ENCODE measurements at regions not wholly inside any gene's neighbourhood (a gene's known extent, or its start where the extent isn't known, plus 50 kb on each side); places are given as distances from the start of the nearest gene placed in this dataset.

DNA sequence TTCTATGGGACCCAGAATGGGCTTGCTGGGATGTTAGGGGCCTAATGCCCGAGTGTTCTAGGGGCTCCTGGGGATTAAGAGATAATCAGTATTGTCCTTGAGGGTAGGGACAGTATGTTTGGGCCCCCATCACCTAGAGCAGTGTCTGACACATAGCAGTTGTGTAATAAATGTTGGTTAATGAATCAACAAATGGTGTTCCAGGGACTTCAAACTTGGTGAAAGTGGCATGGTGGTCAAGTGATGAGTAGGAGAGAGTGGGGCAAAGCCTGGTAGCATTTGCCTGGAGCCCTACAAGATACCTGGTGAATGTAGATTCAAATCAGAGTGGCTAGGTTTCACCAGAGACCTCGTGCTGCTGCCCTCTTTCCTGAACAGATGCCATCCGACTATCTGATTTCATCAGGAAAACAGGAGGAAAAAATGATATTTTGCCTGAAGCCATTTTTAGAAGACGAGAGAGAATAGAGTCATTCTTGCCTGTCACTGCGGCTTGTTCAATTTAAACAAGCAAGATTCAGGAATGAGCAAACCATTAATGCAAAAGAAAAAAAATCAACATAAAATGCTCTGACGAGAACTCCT, 117.3 kb downstream of the RPL22L1 start:
- DNase-seq (ENCODE audit: low spot score): no peak

DNA sequence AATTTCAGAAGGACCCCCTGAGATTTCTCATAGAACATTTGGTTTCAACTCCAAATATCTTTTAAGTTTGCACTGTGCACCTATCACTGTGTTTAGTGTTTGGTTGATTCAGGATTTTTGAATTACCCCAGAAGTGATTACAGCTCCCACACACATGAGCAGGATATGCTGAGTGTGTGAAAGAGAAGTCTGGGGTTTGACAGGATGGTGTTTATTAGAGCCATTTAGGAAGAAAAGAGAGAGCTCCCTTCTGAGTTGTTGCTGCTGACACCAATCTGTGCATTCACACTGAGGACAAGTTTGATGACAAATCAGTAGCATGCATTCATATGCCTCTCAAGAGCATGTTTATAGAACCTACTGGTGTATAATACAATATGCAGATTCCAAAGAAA, 118.1 kb downstream of the RPL22L1 start:
- DNase-seq (ENCODE audit: low spot score): no peak

DNA sequence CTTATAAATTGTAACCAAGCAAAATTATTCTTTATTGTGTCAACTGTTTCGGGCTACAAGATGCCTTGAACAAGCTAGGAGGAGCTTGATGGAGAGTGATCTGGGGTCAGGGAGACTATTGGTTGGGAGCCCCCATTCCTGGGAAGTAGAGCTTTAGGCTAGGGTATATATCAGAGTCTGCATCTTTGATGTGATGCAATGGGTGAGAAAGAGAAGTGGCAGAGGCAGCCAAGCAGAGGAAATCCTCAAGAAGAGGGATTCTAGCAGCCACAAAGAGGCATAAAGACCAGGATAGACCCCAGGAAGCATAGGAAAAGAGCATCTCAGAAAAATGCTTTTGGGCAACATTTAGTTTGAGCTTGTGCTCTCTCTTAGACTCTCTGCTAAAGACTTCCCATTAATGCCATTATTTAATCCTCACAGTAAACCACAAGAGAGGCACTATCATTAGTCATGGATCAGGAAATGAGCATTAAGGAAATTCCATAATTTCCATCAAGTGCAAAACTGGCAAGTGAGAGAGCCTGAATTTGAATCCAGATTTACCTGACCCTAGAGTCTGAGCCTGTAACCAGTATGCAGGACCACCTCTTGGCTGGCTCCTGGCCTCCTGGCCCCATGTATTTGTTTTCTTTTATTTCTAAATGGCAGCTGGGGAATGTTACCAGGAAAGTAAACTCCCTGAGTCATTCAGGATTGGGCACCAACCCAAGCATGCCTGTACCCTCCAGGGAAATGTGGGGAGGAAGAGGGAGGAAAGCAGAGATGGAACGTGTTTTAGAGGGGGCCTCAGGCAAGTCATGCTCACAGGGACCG, 118.7 kb downstream of the RPL22L1 start:
- peak; percentile 91 for DNase-seq (ENCODE audit: low spot score)

DNA sequence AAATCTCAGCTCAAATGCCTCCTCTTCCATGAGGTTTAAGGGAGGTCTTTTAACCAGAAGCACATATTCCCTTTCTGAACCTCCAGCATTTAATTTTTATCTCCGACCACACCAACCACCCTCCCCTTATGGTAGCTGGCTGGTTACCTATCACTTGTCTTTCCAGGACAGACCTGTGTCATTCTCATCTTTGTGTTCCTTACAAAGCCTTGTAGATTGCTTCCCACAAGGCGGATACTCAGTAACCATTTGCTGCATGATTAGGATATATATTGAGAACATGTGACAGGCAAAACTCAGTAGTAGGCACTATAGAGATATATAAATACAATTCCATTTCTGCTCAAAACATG, 119.5 kb downstream of the RPL22L1 start:
- DNase-seq (ENCODE audit: low spot score): no peak

DNA sequence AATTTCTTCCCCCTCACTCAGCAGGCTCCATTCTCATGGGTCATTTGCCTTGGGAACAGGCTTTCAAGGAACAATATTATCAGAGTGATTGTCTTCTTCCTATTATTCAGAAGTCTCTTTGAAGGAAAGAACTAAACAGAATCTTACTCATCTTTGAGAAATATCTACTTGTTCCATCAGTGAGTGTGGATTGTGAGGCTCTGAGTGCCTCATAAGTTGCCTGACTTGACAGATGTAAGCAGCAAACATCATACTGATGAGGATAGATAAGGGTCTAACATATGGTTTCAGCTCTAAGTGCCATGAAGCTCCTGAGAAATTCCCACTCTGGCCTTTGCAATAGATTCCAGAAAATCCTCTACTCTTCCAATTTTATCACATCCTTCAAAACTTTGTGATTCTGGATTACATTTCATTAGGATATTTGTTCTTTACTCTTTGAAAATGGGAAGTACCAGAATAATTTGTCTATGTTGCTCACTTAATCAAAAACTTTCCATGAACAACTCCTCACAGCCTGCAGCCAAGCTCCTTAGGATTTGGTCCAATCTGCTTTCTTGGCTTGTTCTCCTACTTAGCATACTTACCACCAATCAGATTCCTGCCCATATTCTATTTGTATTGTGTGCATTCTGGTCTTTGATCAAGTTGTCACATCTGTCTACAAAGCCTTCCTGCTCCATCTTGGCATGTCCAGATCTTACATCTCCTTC, 120.1 kb downstream of the RPL22L1 start:
- DNase-seq (ENCODE audit: low spot score): no peak

DNA sequence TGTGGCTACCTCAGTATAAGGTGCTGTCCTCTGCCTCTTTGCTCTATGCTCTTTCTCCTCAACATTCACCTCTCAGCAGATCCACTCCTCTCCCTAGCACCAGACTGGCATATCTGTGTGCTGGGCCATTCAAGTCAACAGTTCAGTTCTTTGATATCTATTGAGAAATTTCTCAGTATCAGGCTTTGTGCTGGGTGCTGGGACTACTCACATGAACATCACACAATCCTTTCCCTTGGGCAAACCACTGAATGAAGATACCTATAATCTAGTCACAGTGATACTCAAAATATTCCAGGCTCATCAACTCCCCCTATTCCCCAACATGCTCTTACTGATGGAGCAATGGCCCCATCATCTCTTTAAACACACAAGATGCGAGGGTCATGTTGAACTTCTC, 120.8 kb downstream of the RPL22L1 start:
- DNase-seq (ENCODE audit: low spot score): no peak

DNA sequence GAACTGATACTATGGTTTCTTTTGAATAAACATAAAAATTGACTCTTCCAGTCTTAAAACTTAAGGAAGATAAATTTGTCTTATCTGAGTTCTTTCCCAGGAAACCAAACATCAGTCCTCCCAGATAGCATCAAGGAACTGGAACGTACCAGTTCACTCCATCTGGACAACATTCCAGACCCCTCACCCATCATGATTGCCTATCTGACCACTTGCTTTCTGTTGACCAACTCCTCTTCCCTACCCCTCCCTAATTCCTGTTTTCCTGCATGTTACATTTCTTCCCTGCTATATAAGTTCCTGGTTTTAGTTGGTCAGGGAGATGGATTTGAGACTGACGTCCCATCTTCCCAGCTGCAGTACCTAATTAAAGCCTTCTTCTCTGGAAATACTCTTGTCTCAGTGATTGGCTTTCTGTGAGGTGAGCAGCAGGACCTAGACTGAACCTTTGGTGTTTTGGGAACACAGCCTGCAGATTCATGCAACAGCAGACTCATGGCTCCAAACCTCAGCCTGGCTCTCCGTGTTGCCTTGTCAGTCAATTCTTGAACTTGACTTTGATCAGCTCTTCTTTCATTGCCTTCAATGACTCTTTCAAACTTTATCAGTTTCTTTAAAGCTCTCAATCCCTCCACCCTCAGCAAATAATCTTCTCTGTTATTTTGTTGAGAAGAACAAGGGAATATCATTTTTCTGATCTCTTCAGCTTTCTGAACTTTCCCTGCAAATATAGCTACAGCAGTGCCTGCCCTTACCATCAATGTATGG, 123.6 kb downstream of the RPL22L1 start:
- peak; percentile 52 for DNase-seq (ENCODE audit: low spot score)

DNA sequence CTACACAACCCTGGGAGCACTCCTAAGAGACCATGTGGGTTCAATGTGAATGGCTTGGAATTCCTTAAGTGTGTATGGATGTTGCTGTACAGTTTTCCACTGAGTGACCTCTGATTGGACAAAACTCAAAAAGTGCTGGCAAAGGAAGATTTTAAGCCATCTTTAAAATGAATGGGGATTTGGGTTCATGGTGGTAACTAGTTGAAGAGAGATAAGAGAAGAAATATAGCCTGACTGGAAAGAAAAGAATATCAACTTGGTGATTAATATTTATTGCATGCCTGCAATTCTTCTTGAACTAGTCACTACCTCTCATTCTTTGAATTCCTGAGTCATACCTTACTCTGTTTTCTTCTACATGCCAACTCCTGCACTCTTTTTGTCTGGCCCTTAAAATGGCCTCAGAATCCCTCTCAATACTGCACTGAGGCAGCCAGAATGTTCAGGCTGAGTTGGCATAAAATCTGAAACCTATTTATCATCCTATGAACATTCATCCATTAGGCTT, 124.7 kb downstream of the RPL22L1 start:
- DNase-seq (ENCODE audit: low spot score): peak; percentile 99

DNA sequence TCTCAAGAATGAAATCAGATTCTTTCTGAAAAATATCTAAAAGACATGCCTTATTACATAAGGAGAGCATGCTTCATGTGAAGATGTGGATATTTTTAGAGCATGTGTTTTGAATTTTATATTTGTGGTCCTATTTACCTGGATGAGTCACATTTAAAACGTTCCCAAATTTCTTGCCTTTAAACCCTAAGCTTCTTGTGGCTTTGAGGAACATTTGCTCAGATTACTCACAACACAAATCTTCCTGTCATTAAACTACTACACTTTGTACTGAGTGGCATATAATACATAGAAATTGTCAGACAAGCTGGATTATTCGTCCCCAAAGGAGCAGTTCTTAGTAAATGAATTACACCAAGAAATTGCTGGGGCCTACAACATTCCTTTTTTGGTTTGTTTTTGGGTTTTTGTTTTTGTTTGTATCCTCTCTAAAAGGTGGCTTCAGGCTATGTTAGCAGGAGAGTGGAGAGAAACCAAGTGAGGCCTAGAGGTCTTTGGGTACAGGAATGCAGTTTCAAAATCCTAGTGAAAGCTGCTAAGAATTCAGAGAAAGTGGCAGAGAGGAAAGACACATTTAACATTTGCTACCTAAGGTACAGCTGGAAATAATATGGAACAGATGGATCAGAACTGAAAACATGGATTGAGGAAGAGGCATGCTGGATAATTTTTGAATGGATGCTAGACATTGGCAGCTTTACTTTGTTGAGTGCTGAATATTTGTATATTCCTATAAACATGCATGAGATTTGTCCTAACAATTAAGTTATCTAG, 128.1 kb downstream of the RPL22L1 start:
- DNase-seq (ENCODE audit: low spot score): peak; percentile 64

DNA sequence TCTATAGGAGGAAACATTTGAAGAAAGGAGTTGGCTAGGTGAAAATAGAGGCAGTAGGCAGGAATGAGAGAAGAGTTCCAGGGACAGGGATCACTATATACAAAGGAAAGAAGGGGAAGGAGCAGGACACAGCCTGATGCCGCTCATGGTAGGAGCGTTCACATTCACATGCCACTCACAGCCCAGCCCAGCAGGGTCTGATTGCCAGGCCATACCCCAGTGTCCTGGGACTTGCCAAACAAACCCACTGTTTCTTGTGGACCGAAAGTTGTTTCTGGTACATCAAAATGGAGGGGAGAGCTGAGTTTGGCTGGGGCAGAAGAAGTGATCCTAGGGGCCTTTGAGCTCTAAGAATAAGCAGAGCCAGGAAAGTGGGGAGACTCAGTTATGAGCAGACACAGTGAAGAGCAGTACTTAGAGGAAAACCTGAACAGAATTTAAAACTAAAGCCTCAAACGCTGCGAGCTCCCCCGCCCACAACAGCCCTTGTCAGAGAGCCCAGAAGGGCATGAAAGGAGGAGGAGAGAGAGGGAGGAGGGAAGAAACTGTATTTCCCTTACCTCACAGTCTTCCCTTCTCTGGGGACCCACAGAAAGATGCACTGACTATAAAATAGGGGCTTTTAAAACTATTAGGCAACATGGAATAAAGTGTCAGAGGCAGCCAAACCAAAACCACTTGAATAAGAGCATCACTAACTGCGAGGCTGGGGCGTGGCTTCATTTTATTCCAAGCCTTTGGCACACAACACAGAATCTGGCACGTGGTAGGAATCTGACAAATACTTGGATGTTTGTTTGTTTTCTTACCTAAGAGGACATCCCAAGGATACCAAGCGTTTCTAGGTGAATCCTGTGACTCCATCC, 129.0 kb downstream of the RPL22L1 start:
- peak; percentile 82 for DNase-seq (ENCODE audit: low spot score)

DNA sequence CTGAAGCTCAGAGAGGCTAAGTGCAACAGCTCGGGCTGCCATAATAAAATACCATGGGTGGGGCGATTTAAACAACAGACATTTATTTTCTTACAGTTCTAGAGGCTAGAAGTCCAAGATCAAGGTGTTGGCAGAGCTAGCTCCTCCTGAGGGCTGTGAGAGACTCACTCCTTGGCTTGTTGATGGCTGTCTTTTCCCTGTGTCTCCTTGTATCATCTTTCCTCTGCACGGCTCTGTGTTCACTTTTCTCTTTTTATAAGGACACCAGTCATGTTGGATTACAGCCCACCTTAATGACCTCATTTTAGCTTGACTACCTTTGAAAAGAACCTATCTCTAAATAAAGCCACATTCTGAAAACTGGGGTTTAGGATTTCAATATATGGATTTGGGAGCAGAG, 129.7 kb downstream of the RPL22L1 start:
- no peak for DNase-seq (ENCODE audit: low spot score)

DNA sequence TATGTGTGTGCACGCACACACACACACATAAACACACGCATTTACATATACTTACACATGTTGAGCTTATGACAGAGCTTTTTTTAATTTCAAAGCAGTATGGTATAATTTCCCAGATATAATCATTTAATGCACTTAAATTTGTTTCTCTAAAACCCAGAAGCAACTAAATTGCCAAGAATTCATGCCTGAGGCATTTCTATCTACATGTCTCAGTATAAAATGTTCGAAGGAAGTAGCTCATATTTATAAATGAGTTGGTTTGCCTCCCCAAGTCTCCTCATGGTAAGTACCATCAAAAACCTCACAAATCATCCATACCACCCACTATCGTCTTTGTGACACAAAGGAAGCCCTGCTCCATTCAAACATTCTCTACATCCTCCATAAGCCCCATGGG, 130.6 kb downstream of the RPL22L1 start:
- DNase-seq (ENCODE audit: low spot score): no peak

DNA sequence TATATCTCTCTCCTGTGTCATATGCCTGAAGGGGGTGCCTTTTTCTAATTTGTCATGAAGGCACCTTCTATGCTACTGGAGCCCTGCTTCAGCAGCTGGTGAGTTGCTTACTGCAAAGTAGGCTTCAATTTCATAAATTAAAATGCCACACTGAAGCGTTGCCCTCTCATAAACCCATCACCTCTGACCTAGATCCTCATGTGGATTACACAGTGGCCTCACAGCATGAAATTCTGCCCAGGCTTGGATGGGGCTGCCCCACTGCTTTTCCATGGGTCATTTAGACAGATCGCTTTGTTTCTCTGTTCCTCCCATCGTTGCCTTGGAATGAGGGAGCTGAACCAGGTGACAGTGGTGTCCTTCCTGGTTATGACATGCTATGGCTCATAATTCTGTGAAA, 131.2 kb downstream of the RPL22L1 start:
- DNase-seq (ENCODE audit: low spot score): no peak

DNA sequence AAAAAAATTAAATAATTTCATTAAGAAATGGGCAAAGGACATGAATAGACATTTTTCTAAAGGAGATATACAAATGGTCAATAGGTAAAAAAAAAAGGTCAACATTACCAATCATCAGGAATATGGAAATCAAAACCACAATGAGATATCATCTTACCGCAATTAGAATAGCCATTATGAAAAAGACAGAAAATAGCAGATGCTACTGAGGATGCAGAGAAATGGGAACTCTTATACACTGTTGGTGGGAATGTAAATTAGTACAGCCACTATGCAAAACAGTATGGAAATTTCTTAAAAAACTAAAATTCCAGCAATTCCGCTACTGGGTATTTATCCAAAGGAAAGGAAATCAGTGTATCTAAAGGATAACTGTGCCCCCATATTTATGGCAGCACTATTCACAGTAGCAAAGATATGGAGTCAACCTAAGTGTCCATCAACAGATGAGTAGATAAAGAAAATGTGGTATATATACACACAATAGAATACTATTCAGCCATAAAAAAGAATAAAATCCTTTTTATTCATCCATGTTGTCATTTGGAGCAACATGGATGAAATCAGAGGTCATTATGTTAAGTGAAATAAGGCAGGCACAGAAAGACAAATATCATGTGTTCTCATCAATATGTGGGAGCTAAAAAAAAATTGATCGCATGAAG, 132.4 kb downstream of the RPL22L1 start:
- DNase-seq (ENCODE audit: low spot score): no peak

DNA sequence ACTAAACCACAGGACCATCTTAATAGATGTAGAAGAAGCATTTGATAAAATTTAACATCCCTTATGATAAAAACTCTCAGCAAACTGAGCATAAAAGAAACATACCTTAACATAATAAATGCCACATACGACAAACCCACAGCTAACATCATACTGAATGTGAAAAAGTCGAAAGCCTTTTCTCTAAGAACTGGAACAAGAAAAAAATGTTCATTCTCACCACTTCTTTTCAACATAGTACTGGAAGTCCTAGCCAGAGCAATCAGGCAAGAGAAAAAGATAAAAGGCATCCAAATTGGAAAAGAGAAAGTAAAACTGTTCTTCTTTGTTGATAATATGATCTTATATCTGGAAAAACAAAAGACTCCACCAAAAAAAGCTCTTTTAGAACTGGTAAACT, 134.2 kb downstream of the RPL22L1 start:
- no peak for DNase-seq (ENCODE audit: low spot score)

DNA sequence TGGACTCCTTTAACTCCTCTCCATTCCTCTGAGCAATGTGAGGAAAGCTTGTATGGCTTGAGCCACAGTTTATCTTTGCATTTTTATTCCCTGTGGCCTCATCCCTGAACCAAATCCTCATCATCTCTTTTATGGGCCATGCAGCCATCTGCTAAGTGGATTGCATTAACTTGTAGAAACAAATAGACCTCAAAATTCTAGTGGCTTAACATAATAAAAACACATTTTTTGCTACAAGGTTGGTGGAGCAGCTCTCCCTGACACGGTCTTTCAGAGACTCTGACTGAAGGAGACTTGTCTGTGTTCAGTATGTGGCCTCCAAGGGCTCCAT, 135.3 kb downstream of the RPL22L1 start:
- no peak for DNase-seq (ENCODE audit: low spot score)

DNA sequence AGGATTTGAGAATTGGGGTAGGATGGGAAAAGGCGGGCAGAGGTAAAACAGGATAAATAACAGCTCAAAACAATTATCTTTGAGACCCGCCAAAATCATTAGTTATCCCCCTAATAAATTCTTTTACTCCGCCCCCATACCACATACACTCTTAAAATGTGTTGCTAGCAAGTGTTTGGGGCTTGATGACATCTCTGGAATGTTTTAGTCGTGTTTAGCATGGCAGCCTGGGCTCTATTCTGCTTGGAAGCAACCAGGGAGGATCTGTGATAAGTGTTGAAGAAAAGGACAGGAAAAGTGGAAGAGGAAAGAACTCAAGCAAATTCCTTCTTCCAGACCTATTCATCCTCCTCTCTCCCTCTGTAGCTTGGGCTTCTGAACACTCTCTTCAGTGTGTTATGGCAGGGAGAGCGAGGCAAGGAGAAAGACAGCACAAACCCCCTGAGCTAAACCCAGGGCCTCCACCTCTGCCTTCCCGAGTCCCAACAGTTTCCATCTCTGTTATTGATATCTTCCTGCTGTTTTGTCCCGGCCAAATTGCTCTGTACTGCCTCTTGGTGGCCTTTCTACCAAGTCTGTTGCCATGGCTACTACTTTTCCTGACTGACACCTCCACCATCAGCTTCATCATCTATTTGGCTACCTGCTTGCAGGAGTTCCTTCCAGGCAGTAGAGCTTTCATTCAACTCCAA, 135.8 kb downstream of the RPL22L1 start:
- DNase-seq (ENCODE audit: low spot score): no peak

DNA sequence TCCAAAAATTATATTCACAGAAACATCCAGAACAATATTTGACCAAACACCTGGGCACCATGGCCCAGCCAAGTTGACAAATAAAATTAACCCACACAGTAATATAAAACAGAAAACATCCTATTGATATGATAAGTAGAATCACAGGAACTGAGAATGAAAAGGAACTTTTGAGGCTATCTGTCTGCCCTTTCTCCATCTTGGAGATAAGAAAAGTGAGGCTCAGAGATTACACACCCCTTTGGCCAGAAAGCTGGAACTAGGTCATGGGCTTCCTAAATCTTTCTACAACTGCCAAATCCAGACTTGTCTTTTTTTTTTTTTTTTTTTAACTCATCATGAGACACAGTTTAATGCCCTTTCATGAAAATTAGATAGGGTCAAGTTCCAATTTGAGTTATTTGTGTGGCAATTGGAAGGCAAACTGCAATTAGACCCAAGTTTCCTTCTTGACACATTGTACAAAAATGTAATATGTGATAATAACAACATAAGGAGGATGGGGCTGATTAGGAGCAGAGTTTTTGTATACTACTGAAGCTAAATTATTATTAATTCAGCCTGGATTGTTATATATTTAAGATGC, 137.2 kb downstream of the RPL22L1 start:
- no peak for DNase-seq (ENCODE audit: low spot score)

DNA sequence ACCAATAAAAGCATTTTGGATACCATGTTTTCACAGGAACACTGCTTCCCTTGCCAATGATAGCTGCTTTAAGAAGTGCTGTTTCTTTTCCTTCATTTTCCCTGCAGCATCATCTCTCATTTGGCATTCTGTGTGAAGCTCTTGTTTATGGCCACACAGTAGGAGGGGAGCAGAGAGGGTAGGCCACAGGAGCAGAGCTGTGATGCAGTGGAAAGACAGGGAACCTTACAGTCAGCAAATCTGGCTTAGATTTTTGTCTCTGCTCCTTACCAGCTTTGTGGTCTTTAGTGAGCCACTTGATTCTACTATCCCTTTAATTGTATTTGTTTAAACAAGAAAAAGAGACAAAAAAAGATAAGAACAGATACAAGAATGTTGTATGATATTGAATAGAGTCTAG, 138.7 kb downstream of the RPL22L1 start:
- no peak for DNase-seq (ENCODE audit: low spot score)

Data from A172 (cell line).